GM21390 (cell line): ENCODE measurements at regions not wholly inside any gene's neighbourhood (a gene's known extent, or its start where the extent isn't known, plus 50 kb on each side); places are given as distances from the start of the nearest gene placed in this dataset.
"Not testable (repeated sequence)": the region's sequence is repeated elsewhere in the genome, so short reads cannot be mapped to it uniquely, and the experiment has no call there.

ENCODE experiments used
- ATAC-seq: cut with Tn5 transposase; IDR thresholded peaks from one replicate; pipeline ENCODE4 v1.9.1; 2021; ENCODE audit not compliant: unreplicated experiment

DNA sequence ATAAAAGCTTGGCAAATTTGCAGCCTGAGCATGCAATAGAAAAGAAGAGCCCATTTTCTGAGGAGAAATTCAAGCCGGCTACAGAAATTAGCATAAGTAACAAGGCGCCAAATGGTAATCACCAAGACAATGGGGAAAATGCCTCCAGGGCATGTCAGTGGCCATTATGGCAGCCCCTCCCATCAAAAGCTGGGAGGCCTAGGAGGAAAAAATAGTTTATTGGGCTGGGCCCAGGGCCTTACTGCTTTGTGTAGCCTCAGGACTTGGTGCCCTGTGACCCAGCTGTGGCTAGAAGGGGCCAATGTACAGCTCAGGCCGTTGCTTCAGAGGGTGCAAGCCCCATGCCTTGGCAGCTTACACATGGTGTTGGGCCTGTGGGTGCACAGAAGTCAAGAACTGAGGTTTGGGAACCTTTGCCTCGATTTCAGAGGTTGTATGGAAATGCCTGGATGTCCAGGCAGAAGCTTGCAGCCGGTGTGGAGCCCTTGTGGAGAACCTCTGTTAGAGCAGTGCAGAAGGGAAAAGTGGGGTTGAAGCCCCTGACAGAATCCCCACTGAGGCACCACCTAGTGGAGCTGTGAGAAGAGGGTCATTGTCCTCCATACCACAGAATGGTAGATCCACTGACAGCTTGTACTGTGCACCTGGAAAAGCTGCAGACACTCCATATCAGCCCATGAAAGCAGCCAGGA, 328.5 kb upstream of the MAP3K7 start:
- no peak for ATAC-seq

DNA sequence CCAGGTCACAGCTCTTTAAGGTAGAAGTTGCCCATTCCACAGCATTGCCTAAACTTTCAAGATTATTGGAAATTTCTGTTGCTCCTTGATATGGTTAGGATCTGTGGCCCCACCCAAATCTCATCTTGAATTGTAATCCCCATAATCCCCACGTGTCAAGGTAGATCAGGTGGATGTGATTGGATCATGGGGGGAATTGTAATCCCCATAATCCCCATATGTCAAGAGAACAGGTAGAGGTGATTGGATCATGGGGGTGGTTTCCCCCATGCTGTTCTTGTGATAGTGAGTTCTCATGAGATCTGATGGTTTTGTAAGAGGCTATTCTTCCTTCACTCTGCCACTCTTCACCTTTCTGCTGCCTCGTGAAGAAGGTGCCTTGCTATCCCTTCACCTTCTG, 327.4 kb upstream of the MAP3K7 start:
- no peak for ATAC-seq

DNA sequence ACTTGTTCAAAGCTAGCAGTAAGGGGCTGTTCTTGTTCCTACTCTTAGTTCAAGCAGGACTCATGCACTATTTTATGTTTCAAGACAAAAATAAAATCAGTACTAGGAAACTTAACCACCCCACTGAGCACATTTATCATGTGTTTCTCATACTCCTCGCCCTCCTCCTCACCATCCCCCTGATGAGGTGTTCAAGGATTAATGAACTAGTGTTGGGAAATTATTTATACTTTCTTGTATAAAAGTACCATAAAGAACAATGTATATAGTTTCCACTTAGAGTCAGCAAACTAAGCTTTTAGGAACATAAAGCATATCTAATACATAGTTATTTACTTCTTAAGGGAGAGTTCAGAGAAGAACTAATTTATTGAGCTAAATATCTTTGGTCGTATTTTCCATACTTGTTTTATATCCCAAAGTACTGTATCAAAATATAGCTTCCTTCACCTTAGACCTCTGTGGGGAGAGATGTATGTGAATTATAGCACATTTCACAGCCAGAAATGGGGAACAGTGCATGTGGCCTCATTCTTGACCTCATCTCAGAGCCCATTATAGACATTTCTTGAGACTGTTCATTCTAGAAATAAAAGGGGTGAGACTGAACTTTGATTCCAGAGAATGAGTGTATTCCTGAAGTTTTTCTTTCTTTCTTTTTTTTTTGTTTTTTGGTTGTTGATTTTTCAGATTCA, 326.5 kb upstream of the MAP3K7 start:
- no peak for ATAC-seq

DNA sequence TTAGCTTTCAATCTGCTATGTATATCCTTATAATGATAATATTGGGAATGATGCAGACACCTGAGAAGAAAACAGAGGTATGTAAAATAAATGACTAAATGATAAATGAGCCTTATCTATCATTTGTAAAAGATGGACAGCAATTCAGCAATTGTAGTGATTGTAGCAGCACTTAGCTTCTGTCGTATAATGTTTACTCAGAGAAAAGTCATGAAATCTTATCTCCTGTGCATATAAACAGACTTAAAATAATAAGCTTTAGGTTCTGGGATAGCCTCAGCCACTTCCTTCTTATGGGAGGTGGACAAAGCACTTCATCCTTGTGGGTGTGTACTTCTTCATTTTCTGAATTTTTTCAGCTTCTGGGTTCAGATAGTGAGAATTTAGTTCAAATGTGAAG, 324.8 kb upstream of the MAP3K7 start:
- ATAC-seq = no peak

DNA sequence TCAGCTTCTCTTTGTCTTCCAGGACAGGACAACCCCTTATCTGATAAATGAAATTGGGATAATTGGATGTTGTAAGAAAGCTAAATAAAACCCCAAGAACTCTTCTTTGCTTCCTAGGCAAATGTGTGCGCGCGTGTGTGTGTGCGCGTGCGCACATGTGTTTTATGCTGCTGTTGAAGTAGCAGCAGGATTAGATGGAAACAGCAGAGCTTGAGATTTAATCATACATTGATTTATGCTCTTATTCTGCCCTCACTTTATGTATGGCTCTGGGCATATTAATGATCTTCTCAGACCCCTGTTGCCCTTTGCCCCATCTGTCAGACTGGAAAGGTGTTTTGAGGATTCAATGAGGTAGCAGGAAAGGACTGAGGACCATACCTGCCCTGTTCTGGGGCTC, 324.0 kb upstream of the MAP3K7 start:
- no peak for ATAC-seq

DNA sequence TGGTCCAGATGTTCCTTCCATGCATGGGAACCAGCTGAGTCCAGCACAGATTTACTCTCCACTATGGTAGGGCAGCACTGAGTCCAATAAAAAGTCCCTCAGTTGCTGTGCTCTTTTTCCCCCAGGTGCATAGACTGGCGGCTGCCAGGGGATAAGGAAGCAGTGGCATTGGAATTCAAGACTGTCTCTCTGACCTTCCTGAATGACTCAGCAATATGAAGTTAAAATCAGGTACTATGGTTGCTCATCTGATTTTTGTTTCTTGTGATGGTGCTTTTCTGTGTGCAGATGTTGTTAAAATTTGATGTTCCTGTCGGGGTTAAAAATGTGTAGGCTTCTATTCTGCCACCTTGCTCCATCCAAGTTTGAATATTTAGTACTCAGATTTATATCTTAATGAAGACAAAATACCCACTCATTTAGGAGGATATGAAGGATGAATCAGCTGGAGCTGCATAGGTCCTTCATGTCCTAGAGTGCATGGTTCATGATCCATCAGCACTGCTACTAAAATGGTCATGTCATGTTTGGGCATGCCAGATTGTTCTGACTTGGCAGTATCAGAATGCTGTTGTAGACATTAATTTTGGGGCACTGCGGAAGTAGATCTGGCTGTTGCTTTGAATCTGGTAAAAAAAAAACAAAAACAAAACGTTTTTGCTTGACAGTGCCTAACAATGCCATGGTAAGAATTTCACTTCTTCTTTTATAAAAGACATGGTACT, 321.2 kb upstream of the MAP3K7 start:
- ATAC-seq = no peak

DNA sequence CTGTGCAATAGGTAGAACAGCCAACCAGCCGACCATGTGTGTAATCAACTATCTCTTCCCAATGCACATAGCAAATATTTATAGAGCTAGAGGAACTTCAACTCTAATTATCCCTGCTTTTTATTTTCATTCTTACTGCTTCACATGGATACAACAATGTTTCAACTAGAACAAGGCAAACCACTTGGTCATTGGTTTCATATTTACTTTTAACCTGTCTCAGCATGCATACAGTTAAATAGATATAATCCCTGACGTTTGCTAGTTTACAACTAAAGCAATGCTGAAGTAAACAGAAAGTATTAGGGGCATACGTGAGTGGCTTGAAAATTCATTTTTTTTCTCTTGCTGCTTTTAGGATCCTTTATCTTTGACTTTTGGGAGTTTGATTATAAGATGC, 318.5 kb upstream of the MAP3K7 start:
- no peak for ATAC-seq

DNA sequence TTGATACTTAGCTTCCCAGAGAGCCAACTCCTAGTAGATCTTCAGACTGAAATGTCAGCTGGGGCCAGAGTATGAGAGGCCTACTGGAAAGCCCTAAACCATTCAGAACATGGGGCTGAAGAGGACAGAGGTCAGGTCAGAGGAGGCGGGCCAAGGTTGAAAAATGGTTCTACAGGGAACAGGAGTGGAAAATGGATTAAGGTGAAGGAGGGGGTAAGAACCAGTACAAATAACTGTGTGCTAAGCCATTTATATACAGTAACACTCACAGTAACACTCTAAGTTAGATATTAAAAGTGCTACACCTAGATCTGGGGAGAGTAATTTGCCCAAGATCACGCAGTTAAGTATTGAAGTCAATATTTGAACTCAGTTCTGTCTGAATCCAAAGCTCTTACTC, 313.2 kb upstream of the MAP3K7 start:
- ATAC-seq = no peak

DNA sequence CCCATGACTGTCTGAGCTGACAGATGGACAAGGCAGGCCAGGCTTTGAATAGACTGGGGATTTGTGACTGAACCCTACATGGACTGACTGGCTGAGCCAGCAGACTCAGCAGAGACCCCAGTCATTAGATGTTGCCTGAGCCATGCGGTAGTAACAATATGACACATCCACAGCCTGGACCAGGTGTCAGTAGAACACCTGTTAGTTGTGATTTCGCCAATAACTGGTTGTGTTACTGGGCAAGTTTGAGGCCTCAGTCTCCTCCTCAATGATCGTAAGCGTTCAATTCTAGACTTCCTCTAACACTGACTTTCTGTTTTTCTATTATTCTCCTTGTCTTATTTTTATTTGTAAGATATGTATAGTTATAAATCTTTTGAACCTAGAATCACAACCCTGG, 311.9 kb upstream of the MAP3K7 start:
- ATAC-seq = no peak

DNA sequence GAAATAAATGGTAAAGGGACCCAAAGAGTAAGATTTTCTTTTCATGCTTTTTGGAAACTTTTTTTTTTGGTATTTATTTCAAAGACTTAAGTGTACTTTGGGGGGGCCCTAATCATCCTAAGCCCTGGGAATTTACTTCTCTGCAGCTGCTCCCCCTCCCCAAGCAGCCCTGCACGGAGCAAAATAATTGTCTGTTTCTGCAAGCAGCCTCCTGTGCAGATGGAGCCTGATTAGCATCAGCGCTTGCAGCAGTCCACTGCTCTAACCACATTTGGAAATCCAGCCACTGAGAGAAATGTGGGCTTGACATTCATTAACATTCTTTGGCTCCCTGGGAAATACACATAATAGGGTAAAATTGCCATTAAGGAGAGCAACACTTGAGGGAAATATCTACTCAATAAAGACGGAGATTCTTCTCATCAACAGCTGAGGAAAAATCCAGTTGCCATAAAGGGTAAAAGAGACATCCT, 309.2 kb upstream of the MAP3K7 start:
- ATAC-seq = no peak

DNA sequence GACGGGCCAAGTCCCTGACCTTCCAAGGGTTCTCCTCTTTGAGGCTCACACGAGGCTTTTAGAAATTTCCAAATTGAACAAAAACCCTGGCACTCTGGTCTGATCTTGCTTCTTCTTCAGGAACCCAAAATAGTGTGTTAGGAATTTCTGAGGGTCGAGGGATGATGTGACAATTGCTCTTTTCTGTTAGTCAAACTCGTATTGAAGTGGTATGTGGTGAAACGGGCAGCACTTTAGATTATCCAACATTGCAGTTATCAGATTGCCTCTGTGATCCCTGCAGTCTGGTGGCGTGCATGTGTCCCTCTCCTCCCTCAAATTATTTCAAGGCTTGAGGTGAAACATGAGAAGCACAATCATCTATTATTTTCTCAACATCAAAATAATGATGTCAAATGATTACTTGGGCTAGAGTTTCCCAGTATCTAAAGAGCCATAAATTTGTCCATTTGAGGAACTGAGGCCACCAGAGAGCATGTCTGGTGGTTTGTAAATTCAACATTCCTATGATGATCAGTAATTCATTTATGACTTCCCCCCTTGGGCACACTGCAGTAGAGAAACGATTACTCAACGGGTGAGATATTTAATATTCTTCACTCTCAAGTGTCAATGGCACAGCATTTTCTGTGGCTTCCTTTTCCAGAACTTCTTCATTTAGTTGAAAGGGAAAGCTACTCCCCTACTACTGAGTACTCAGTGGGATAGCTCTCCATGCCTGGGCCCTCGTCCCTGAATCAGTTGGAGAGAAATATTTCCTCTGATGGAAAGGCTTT, 308.6 kb upstream of the MAP3K7 start:
- no peak for ATAC-seq

DNA sequence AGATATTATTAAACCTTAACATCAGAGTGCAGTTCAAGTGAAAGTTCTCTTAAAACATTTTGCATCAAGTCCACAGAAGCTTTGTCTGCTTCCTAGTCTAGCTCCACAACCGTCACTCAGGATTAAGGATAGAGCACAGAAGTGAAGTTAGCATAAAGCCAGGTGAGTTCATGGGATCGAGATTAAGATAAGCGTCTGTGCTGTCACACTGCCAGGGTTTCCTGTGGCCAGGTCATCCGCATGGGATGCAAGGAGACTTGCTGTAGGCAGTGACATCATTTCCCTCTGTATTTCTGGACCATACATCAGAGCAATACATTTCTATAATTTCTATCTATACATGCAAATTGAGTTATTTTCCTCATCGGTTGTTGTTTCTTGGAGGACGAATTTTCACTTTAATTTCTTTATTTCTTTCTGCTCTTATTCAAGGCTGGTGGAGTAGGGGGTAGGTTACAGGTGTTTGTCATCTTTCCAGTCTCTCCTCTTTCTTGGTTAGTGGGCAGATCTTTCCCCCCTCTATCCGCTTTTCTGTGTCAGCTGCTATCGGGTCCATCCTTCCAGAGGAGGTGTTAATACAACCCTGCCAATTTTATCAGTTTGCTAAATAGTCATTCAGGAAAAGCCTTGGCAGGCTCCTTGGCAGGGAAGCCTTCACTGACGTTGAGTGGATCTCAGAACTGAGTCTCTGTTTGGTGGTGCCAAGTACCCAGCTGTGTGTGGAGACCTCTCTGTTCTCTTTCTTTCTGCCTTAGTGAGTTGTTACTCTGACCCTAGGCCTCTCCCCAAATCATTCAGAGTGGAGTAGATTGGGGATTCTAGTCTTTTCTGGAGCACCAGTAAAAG, 307.6 kb upstream of the MAP3K7 start:
- no peak for ATAC-seq

DNA sequence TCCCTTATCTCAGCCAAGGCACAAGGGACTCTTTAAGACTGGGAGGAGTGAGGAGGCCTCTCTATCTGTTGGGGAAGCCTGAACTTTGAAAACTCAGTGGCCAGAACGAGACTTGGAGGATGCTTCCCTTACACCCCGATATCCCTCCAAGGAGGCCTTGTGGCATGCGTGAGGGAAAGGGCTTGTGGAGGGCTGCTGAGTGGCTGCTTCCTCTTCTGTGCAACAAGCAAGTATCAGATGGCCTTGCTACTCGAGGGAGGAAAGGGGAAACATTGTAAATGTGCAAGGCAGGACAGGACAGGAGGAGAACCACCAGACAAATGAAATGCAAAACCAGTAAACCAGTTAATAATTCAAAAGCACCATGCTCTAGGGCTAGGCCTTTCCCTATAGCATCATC, 306.5 kb upstream of the MAP3K7 start:
- no peak for ATAC-seq

DNA sequence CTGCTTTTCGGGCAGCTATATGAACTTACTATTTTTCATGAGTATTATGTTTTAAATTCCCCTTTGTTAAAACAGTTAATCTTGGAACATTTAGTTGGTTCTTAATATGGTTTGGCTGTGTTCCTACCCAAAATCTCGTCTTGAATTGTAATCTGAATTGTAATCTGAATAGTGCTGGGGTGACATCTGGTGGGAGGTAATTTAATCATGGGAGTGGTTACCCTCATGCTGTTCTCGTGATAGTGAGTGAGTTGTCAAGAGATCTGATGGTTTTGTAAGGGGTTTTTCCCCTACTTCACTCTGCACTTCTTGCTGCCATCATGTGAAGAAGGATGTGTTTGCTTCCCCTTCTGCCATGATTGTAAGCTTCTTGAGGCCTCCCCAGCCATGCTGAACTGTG, 305.4 kb upstream of the MAP3K7 start:
- ATAC-seq = no peak

DNA sequence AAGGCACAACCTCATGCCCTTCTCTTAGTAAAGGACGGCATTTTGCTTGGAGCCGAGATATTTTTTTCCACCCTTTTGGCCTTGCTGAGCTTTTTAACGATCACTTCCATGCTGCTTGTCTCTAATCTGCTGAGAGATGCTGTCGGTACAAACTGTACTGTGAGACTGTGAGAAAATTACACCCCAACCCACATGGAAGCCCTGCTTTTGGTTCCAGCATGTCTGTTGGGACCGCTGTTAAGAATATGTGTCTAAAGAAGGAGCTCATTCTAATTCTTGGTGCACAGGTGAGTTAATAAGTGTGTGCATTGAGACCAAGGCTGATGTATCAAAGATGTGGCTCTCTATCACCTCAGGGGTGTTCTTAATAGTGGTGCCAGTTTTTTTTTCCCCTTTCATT, 304.5 kb upstream of the MAP3K7 start:
- no peak for ATAC-seq

DNA sequence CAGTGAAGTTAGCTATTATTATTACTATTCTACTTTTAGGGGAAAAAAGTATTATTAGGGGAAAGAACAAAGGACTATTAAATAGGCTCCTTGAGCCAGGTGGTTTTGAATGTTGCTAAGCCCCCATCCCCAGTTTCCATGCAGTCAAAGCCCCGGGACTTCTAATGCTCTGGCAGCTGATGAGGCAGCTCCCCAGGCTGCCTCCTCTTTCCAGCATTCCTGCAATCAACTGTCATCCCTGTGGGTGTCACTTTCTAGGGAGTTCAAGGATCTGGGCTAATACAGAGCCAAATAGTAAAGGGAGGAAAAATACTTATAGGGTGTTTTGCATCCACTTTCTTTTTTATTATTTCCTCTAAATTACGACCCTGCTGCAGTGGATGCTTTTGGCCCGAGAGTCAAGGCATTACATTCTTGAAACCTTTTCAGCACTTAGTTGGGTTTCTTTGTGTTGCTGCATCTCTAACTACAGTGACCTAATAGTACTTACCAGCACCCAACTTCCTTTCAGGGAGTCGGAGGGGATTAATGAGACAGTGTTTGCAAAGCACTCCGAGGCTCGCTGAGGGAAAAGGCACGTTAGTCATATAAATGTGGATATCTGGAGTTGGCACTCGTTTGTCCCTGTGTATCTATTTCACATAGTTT, 303.9 kb upstream of the MAP3K7 start:
- ATAC-seq = no peak

DNA sequence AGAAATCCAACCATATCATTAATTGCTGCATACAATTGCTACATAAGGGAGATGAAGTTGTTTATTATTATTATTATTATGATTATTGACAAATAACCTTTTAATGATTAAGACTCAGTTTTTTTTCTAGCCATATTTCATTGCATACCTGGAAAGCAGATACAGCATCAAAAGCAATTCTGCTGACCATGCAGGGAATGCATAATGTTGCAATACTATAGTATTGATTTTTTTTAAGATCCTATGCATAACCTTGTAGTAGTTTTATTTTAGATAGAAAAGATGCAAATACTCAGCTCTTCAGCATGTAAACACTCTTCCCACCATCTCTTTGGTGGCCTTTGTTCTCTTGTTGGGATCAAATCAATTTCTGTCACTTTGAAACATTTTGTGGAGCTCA, 300.9 kb upstream of the MAP3K7 start:
- no peak for ATAC-seq

DNA sequence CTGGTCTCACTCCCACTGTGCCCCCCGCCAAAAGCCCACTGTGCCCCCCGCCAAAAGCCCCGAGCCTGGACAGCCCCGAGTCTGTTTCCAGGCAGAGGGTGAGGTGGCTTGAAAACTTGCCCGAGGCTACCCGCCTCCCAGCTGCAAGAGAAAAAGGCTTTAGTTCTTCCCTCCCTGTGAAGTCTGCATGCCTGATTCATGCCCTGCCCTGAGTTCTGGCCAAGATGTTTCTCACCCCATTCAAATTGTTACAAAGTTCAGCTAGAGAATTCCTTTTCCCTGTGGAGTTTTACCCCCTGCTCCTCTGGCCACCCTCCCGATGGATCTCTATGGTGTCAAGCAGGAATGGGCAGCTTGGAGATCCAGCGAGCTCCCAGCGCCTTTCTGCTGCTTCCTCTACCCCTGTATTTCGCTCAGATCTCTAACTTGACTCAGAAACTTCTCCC, 298.8 kb upstream of the MAP3K7 start:
- ATAC-seq = no peak

DNA sequence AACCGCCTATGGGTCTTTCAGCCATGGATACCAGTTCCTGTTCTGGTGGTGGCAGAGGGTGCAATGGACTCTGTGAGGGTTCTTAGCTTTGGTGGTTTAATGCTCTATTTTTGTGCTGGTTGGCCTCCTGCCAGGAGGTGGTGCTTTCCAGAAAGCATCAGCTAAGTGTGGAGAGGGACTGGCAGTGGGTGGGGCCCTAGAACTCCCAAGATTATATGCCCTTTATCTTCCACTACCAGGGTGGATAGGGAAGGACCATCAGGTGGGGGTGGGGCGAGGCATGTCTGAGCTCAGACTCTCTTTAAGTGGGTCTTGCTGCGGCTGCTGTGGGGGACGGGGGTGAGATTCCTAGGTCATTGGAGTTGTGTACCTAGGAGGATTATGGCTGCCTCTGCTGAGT, 298.3 kb upstream of the MAP3K7 start:
- not testable (repeated sequence) for ATAC-seq

DNA sequence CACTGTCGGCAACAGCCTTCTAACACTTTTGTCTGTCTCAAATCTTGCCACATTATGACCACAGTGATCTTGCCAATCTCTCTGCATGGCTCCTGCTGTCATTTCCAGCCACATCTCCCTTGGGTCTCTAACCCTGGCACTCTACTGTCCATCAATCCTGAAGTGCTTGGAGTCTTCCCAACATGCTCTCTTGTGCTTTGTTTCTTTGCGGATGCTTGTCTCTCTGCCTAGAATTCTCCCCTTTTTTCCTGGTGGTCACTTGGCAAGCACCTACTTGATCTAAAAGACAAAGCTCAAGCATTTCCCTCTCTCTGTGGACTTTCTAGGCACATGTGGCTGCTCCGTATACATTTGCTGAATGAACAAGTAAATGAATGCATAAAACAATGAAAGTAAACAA, 290.7 kb upstream of the MAP3K7 start:
- no peak for ATAC-seq
